ENCODE measurements at regions not wholly inside any gene's neighbourhood (a gene's known extent, or its start where the extent isn't known, plus 50 kb on each side); places are given as distances from the start of the nearest gene placed in this dataset.

DNA sequence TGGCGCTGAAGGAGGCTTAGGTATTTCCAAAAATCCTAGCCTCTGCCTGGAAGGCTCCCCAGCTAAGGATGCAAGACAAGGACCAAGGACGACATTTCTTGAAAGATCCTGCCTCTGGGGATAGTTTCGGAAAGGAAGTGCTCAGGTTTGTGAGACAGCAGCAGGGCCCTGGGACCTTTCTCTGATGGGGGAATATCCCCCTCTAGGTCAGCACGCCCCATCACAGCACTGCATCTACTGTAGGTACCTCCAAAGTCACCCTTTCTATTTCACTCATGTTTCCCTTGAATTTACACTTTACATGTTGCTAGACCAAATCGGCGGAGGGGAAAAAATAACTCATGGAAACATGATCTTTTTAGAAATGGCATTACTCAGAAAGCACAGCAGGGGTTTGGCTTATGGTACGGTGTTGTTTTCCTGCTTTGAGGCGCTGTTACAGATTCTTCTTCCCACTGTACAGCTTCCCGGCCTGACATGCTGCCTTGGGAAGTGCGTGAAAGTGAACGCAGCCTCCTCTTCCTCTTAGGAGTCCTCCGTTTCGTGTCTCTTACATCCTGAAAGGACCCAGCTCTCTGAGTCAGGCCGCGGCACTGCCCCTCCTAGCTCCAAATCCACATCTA is 77.2 kb upstream of the DHRSX start:
- H3K9me3 Mint-ChIP-seq (ENCODE audit: unreplicated experiment), result peaks cover 1% of the 10 kb centered on the region
- peaks cover 1% of the 10 kb centered on the region for H3K36me3 Mint-ChIP-seq (ENCODE audit: low read depth, unreplicated experiment)
- H3K79me2 ChIP-seq (ENCODE audit: insufficient read depth, low read length), result no peaks in the 10 kb centered on the region
- H3K4me3 Mint-ChIP-seq (ENCODE audit: unreplicated experiment), result no peak overlapping the region
- H2AFZ ChIP-seq (ENCODE audit: low read depth, low read length), result peak overlapping the region; percentile 57
- no peak overlapping the region for H3K27ac ChIP-seq (ENCODE audit: low read depth, low read length)
- DNase-seq (ENCODE audit: low read depth) (no peak), FAIRE-seq (peak; percentile 17)
- H3K9me3 ChIP-seq (ENCODE audit: insufficient read depth, low read depth, low read length), result no peaks in the 10 kb centered on the region
- no peaks in the 10 kb centered on the region for H4K20me1 ChIP-seq (ENCODE audit: insufficient read depth, low read length)
- no peak for TF ChIP-seq EZH2 (IDR thresholded peaks at IDR 0.05; ENCODE audit: insufficient read depth, low read length)
- TF ChIP-seq, protein P1, sequence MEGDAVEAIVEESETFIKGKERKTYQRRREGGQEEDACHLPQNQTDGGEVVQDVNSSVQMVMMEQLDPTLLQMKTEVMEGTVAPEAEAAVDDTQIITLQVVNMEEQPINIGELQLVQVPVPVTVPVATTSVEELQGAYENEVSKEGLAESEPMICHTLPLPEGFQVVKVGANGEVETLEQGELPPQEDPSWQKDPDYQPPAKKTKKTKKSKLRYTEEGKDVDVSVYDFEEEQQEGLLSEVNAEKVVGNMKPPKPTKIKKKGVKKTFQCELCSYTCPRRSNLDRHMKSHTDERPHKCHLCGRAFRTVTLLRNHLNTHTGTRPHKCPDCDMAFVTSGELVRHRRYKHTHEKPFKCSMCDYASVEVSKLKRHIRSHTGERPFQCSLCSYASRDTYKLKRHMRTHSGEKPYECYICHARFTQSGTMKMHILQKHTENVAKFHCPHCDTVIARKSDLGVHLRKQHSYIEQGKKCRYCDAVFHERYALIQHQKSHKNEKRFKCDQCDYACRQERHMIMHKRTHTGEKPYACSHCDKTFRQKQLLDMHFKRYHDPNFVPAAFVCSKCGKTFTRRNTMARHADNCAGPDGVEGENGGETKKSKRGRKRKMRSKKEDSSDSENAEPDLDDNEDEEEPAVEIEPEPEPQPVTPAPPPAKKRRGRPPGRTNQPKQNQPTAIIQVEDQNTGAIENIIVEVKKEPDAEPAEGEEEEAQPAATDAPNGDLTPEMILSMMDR (IDR thresholded peaks at IDR 0.05; ENCODE audit: insufficient read depth, low read depth, low read length), result no peak
- H3K9ac ChIP-seq (ENCODE audit: low read length), result peak overlapping the region; percentile 63
- no peaks in the 10 kb centered on the region for H3K36me3 ChIP-seq (ENCODE audit: insufficient read depth, low read length)
- H3K4me1 Mint-ChIP-seq (ENCODE audit: low read depth, unreplicated experiment), result no peaks in the 10 kb centered on the region
- no peak overlapping the region for H3K27ac Mint-ChIP-seq (ENCODE audit: unreplicated experiment)
- no peak overlapping the region for H3K4me3 ChIP-seq (ENCODE audit: insufficient read depth, low read depth, low read length)
- peak overlapping the region; percentile 75 for H3K4me2 ChIP-seq (ENCODE audit: low read length)
- H3K4me1 ChIP-seq (ENCODE audit: insufficient read depth, low read length), result peaks cover 4% of the 10 kb centered on the region
- H3K27me3 ChIP-seq (ENCODE audit: insufficient read depth, low read length), result peaks cover 21% of the 10 kb centered on the region
- H3K27me3 Mint-ChIP-seq (ENCODE audit: low read depth, unreplicated experiment), result peaks cover 23% of the 10 kb centered on the region

DNA sequence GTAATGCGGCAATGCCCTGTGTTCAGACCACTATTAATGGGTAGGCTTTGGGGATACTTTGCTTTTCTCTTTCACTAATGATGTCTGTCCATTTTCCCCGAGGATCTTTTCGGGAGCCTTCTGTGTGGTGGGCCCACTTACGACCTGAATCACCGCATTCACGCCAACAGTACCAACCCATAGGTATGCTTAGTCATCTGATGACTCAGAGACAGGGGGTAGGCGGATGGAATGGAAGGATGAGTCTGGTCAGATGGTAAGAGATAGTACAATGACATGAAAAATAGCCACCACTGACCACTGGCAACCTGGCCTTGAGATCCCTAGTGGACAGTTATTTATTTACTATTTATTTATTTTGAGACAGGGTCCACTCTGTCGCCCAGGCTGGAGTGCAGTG is 76.0 kb upstream of the DHRSX start:
- Histone ChIP-seq H3K9ac (ENCODE audit: low read length) (no peak overlapping the region), H3K4me1 (ENCODE audit: insufficient read depth, low read length) (peaks cover 4% of the 10 kb centered on the region), H4K20me1 (ENCODE audit: insufficient read depth, low read length) (no peaks in the 10 kb centered on the region), H3K4me3 (ENCODE audit: insufficient read depth, low read depth, low read length) (no peak overlapping the region), H3K9me3 (ENCODE audit: insufficient read depth, low read depth, low read length) (no peaks in the 10 kb centered on the region), H3K79me2 (ENCODE audit: insufficient read depth, low read length) (no peaks in the 10 kb centered on the region), H3K27ac (ENCODE audit: low read depth, low read length) (no peak overlapping the region), H3K36me3 (ENCODE audit: insufficient read depth, low read length) (no peaks in the 10 kb centered on the region), H2AFZ (ENCODE audit: low read depth, low read length) (no peak overlapping the region), H3K27me3 (ENCODE audit: insufficient read depth, low read length) (peaks cover 9% of the 10 kb centered on the region), H3K4me2 (ENCODE audit: low read length) (no peak overlapping the region)
- Mint-ChIP-seq H3K36me3 (ENCODE audit: low read depth, unreplicated experiment) (peaks cover 1% of the 10 kb centered on the region), H3K27ac (ENCODE audit: unreplicated experiment) (no peak overlapping the region), H3K4me3 (ENCODE audit: unreplicated experiment) (no peak overlapping the region), H3K27me3 (ENCODE audit: low read depth, unreplicated experiment) (peaks cover 11% of the 10 kb centered on the region), H3K9me3 (ENCODE audit: unreplicated experiment) (peaks cover 1% of the 10 kb centered on the region), H3K4me1 (ENCODE audit: low read depth, unreplicated experiment) (no peaks in the 10 kb centered on the region)
- FAIRE-seq, result no peak
- no peak for TF ChIP-seq EZH2 (IDR thresholded peaks at IDR 0.05; ENCODE audit: insufficient read depth, low read length)
- TF ChIP-seq, protein P1 (IDR thresholded peaks at IDR 0.05; ENCODE audit: insufficient read depth, low read depth, low read length), result no peak
- DNase-seq (ENCODE audit: low read depth), result no peak

DNA sequence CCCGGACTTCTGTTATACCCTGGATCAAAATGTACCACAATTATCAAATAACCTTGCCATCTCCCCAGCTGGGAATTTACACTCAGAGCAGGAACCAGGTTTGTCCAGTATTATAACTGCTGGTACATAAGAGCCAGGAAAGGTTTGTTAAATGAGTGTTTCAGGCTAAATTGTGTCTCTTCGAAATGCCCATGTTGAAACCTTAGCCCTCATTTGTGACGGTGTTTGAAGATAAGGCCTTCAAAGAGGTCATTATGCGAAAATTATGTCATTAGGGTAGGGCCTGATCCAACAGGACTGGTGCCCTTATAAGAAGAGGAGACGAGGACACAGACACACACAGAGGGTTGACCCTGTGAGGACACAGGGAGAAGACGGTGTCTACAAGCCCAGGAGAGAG is 73.5 kb upstream of the DHRSX start:
- Mint-ChIP-seq H3K9me3 (ENCODE audit: unreplicated experiment) (peaks cover 5% of the 10 kb centered on the region), H3K4me3 (ENCODE audit: unreplicated experiment) (no peak overlapping the region), H3K4me1 (ENCODE audit: low read depth, unreplicated experiment) (no peaks in the 10 kb centered on the region), H3K27ac (ENCODE audit: unreplicated experiment) (no peak overlapping the region), H3K27me3 (ENCODE audit: low read depth, unreplicated experiment) (peaks cover 2% of the 10 kb centered on the region), H3K36me3 (ENCODE audit: low read depth, unreplicated experiment) (peaks cover 1% of the 10 kb centered on the region)
- Histone ChIP-seq H2AFZ (ENCODE audit: low read depth, low read length) (no peak overlapping the region), H3K9me3 (ENCODE audit: insufficient read depth, low read depth, low read length) (no peaks in the 10 kb centered on the region), H3K4me2 (ENCODE audit: low read length) (no peak overlapping the region), H3K4me1 (ENCODE audit: insufficient read depth, low read length) (peaks cover 4% of the 10 kb centered on the region), H3K27ac (ENCODE audit: low read depth, low read length) (no peak overlapping the region), H3K9ac (ENCODE audit: low read length) (no peak overlapping the region), H3K36me3 (ENCODE audit: insufficient read depth, low read length) (no peaks in the 10 kb centered on the region), H3K79me2 (ENCODE audit: insufficient read depth, low read length) (no peaks in the 10 kb centered on the region), H4K20me1 (ENCODE audit: insufficient read depth, low read length) (no peaks in the 10 kb centered on the region), H3K27me3 (ENCODE audit: insufficient read depth, low read length) (no peaks in the 10 kb centered on the region), H3K4me3 (ENCODE audit: insufficient read depth, low read depth, low read length) (no peak overlapping the region)
- DNase-seq (ENCODE audit: low read depth) (no peak), FAIRE-seq (no peak)
- TF ChIP-seq, protein P1 (IDR thresholded peaks at IDR 0.05; ENCODE audit: insufficient read depth, low read depth, low read length), result no peak

All from astrocyte (in vitro differentiated cells and primary cell).